Neuronal stem cell (in vitro differentiated cells): ENCODE measurements at regions not wholly inside any gene's neighbourhood (a gene's known extent, or its start where the extent isn't known, plus 50 kb on each side); places are given as distances from the start of the nearest gene placed in this dataset. TPM values are rescaled to one million over a fixed set of nuclear protein-coding genes. Genes with fewer than 3 reads are reported as not detected.

Experiments used
- DNase-seq: peaks from one replicate; pipeline ENCODE4 v3.0.0-alpha.2; 2013; ENCODE audit warnings: low spot score
- H2AFZ ChIP-seq: one replicate; pipeline ENCODE4 v1.6.1; 2013; ENCODE audit warnings: mild to moderate bottlenecking, low read length, inconsistent platforms
- H2AK5ac ChIP-seq: 2 replicates; pipeline ENCODE4 v1.6.1; 2013; ENCODE audit warnings: low read depth, mild to moderate bottlenecking, inconsistent platforms, low read length, moderate library complexity, mixed read lengths
- H2BK120ac ChIP-seq: 2 replicates; pipeline ENCODE4 v1.6.1; 2013; ENCODE audit warnings: low read depth, mild to moderate bottlenecking, inconsistent platforms, low read length, moderate library complexity, mixed read lengths
- H2BK12ac ChIP-seq: one replicate; pipeline ENCODE4 v1.6.1; 2013; ENCODE audit warnings: low read length, inconsistent platforms
- H2BK15ac ChIP-seq: 2 replicates; pipeline ENCODE4 v1.6.1; 2013; ENCODE audit warnings: mild to moderate bottlenecking, low read length, inconsistent platforms, mixed read lengths
- H2BK5ac ChIP-seq: one replicate; pipeline ENCODE4 v1.6.1; 2013; ENCODE audit warnings: inconsistent platforms, mild to moderate bottlenecking, low read length, moderate library complexity
- H3K14ac ChIP-seq: one replicate; pipeline ENCODE4 v1.6.1; 2013; ENCODE audit warnings: low read length, inconsistent platforms
- H3K18ac ChIP-seq: 2 replicates; pipeline ENCODE4 v1.6.1; 2013; ENCODE audit warnings: low read length, inconsistent platforms
- H3K23ac ChIP-seq: 2 replicates; pipeline ENCODE4 v1.6.1; 2013; ENCODE audit warnings: low read depth, mild to moderate bottlenecking, mixed read lengths, low read length, inconsistent platforms; ENCODE audit not compliant: poor library complexity
- H3K27ac ChIP-seq: replicated peaks from 3 replicates; pipeline ENCODE4 v1.5.1; 2013; ENCODE audit warnings: low read length, inconsistent platforms
- H3K27me3 ChIP-seq, 3 experiments: 2 replicates each; pipeline ENCODE4 v1.6.1; 2013; ENCODE audit warnings: low read length in 3 of 3, mild to moderate bottlenecking in 2 of 3, inconsistent platforms in 1 of 3, low read depth in 1 of 3, mixed read lengths in 1 of 3, moderate library complexity in 1 of 3; ENCODE audit not compliant: control insufficient read depth in 3 of 3, insufficient read depth in 3 of 3
- H3K36me3 ChIP-seq, 2 donors: replicated peaks in 1 of 2; 2 replicates each; pipeline ENCODE4 v1.6.1; 2013; ENCODE audit warnings: low read length in 2 of 2; ENCODE audit not compliant: control insufficient read depth in 2 of 2, insufficient read depth in 2 of 2
- H3K4ac ChIP-seq: 2 replicates; pipeline ENCODE4 v1.6.1; 2013; ENCODE audit warnings: inconsistent platforms, mild to moderate bottlenecking, low read length, moderate library complexity
- H3K4me1 ChIP-seq, 2 donors: 1 replicate in 1 of 2; 2 replicates in 1 of 2; pipeline ENCODE4 v1.6.1; 2013; ENCODE audit warnings: low read length in 2 of 2, low read depth in 1 of 2; ENCODE audit not compliant: control insufficient read depth in 2 of 2, insufficient read depth in 1 of 2
- H3K4me2 ChIP-seq: one replicate; pipeline ENCODE4 v1.6.1; 2013; ENCODE audit warnings: mild to moderate bottlenecking, low read length, inconsistent platforms; ENCODE audit not compliant: insufficient read depth, poor library complexity, severe bottlenecking
- H3K4me3 ChIP-seq, 2 donors: 2 replicates each; pipeline ENCODE4 v1.5.1; 2013; ENCODE audit warnings: low read length in 2 of 2, mild to moderate bottlenecking in 2 of 2, inconsistent platforms in 1 of 2, moderate library complexity in 1 of 2
- H3K79me1 ChIP-seq: one replicate; pipeline ENCODE4 v1.6.1; 2013; ENCODE audit warnings: low read depth, mild to moderate bottlenecking, inconsistent platforms, low read length, moderate library complexity
- H3K9ac ChIP-seq: one replicate; pipeline ENCODE4 v1.6.1; 2013; ENCODE audit warnings: mild to moderate bottlenecking, low read depth, low read length, inconsistent platforms; ENCODE audit not compliant: poor library complexity
- H3K9me3 ChIP-seq, 2 donors: replicated peaks in 1 of 2; 2 replicates each; pipeline versions ENCODE3 to v1.6.1; 2013; ENCODE audit warnings: low read length in 2 of 2, mild to moderate bottlenecking in 2 of 2, inconsistent platforms in 1 of 2, low read depth in 1 of 2, mixed read lengths in 1 of 2, moderate library complexity in 1 of 2; ENCODE audit not compliant: control insufficient read depth in 2 of 2, insufficient read depth in 1 of 2
- H4K8ac ChIP-seq: one replicate; pipeline ENCODE4 v1.6.1; 2013; ENCODE audit warnings: low read depth, mild to moderate bottlenecking, inconsistent platforms, low read length, moderate library complexity
- H4K91ac ChIP-seq: one replicate; pipeline ENCODE4 v1.6.1; 2013; ENCODE audit warnings: low read length, low read depth, mild to moderate bottlenecking, inconsistent platforms; ENCODE audit not compliant: poor library complexity
- whole genome bisulfite sequencing, 2 donors: extraction: QIAGEN DNeasy Blood & Tissue Kit; methylation state at CpG; one replicate each; pipeline ENCODE4 v1.1.7; 2013; ENCODE audit warnings: missing lambda C conversion rate in 2 of 2, mixed read lengths in 1 of 2; ENCODE audit not compliant: insufficient read length in 2 of 2, insufficient replicate concordance in 1 of 2; ENCODE audit errors: extremely low coverage in 2 of 2; 5-methylcytosine and 5-hydroxymethylcytosine counted together
- small RNA-seq: library from polyadenylated mRNA; stranded (forward); fragments of <200 nt; extraction: miRNeasy Mini kit (QIAGEN cat#:217004); gene quantifications from one replicate; pipeline ENCODE3, GENCODE V24; 2013; ENCODE audit not compliant: insufficient read depth

- Histone ChIP-seq H3K4ac (no peak overlapping the region), H4K8ac (no peak overlapping the region), H2AK5ac (no peak overlapping the region), H3K4me1 (peaks cover 0 to 4% of the 10 kb centered on the region in 2 donors), H3K4me3 (no peak overlapping the region), H4K91ac (no peak overlapping the region), H3K27ac (no peak overlapping the region), H2BK5ac (no peak overlapping the region), H3K36me3 (no peaks in the 10 kb centered on the region), H2BK15ac (no peak overlapping the region), H3K79me1 (no peaks in the 10 kb centered on the region), H3K18ac (no peak overlapping the region), H3K9me3 (no peaks in the 10 kb centered on the region), H3K4me2 (no peak overlapping the region), H2AFZ (peak overlapping the region; percentile 43), H2BK120ac (no peak overlapping the region), H3K23ac (no peak overlapping the region), H3K14ac (no peak overlapping the region), H3K9ac (no peak overlapping the region), H2BK12ac (no peak overlapping the region), H3K27me3 (no peaks in the 10 kb centered on the region)
- WGBS, 2 donors: no CpG with 5 or more reads among the region's 1 CpG
- DNase-seq: no peak
These were observed 51.1 kb upstream of the C1GALT1 start for GRCh38 chr7:7131273-7131672.

Small RNAs in the stretch of these regions (small RNA-seq; reads per million reads assigned to genes)
- gene AC079804.2 (not detected), gene MIR3683 (not detected), gene RF00019 (not detected)
